ENCODE measurements at regions not wholly inside any gene's neighbourhood (a gene's known extent, or its start where the extent isn't known, plus 50 kb on each side); places are given as distances from the start of the nearest gene placed in this dataset.
"Not testable (repeated sequence)": the region's sequence is repeated elsewhere in the genome, so short reads cannot be mapped to it uniquely, and the experiment has no call there.

DNA sequence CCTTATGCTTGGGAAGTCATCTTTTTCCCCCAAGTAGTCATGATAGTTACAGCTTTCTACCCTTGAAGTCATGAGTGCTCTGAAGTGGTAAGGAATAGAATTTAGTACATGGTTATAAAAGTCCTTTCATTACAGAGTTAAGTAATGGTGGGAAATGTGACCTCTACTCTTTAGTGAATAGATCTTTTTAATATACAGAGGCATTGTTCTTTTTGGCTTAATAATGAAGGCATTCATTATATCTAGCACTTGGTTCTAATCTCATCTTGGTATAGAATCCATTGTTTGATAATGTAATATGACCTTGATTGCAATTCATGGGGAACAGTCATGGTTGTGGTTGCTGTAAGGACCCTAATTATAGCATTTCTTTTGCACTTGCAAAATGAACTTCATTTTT is 125.0 kb upstream of the PRSS12 start:
- TF ChIP-seq, protein P1, sequence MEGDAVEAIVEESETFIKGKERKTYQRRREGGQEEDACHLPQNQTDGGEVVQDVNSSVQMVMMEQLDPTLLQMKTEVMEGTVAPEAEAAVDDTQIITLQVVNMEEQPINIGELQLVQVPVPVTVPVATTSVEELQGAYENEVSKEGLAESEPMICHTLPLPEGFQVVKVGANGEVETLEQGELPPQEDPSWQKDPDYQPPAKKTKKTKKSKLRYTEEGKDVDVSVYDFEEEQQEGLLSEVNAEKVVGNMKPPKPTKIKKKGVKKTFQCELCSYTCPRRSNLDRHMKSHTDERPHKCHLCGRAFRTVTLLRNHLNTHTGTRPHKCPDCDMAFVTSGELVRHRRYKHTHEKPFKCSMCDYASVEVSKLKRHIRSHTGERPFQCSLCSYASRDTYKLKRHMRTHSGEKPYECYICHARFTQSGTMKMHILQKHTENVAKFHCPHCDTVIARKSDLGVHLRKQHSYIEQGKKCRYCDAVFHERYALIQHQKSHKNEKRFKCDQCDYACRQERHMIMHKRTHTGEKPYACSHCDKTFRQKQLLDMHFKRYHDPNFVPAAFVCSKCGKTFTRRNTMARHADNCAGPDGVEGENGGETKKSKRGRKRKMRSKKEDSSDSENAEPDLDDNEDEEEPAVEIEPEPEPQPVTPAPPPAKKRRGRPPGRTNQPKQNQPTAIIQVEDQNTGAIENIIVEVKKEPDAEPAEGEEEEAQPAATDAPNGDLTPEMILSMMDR (IDR thresholded peaks at IDR 0.05; ENCODE audit: low read length) = not testable (repeated sequence)
- not testable (repeated sequence) for TF ChIP-seq EZH2 (IDR thresholded peaks at IDR 0.05; ENCODE audit: borderline replicate concordance, low read length)

All from OCI-LY1 (cell line).